Cardiac muscle cell (in vitro differentiated cells and primary cell): ENCODE measurements at regions not wholly inside any gene's neighbourhood (a gene's known extent, or its start where the extent isn't known, plus 50 kb on each side); places are given as distances from the start of the nearest gene placed in this dataset.

Experiments
- DNase-seq, 2 donors: peaks; one replicate each; pipeline versions ENCODE4 v3.0.0 to v3.0.0-alpha.2; 2010 to 2017; ENCODE audit warnings: low read depth in 1 of 2, low spot score in 1 of 2
- H3K27ac ChIP-seq: fragments of 200-600 bp; sonication (generic); 2 replicates; pipeline ENCODE4 v1.5.1; 2016
- H3K27me3 ChIP-seq: fragments of 200-600 bp; sonication (generic); 2 replicates; pipeline ENCODE4 v1.6.0; 2016; ENCODE audit warnings: control low read depth
- H3K36me3 ChIP-seq: fragments of 200-600 bp; sonication (generic); 2 replicates; pipeline ENCODE4 v1.5.1; 2016; ENCODE audit warnings: control low read depth
- H3K4me1 ChIP-seq: fragments of 200-600 bp; sonication (generic); 2 replicates; pipeline ENCODE4 v1.8.1; 2017; ENCODE audit warnings: low read depth, mild to moderate bottlenecking, mixed run types
- H3K4me3 ChIP-seq: fragments of 200-600 bp; sonication (generic); 2 replicates; pipeline ENCODE4 v1.5.1; 2016; ENCODE audit warnings: mild to moderate bottlenecking
- H3K9me3 ChIP-seq: fragments of 200-600 bp; sonication (generic); 2 replicates; pipeline ENCODE4 v1.5.1; 2017; ENCODE audit warnings: low read depth, mild to moderate bottlenecking, control low read depth
- CTCF ChIP-seq: IDR thresholded peaks from 2 replicates; pipeline ENCODE4 v1.5.1; 2012; ENCODE audit warnings: low read depth, mild to moderate bottlenecking, low read length

GRCh38 chr6:48249071-48249470 is 138.1 kb upstream of the PTCHD4 start:
- Histone ChIP-seq H3K4me1 (no peaks in the 10 kb centered on the region), H3K4me3 (no peak overlapping the region), H3K27ac (no peak overlapping the region), H3K27me3 (no peaks in the 10 kb centered on the region), H3K36me3 (no peaks in the 10 kb centered on the region), H3K9me3 (no peaks in the 10 kb centered on the region)
- DNase-seq, result no peak
- no peak for TF ChIP-seq CTCF

- no peaks in the 10 kb centered on the region for H3K9me3 ChIP-seq
- H3K36me3 ChIP-seq, result no peaks in the 10 kb centered on the region
- no peak overlapping the region for H3K27ac ChIP-seq
- H3K4me3 ChIP-seq, result no peak overlapping the region
- no peak for TF ChIP-seq CTCF
- H3K4me1 ChIP-seq, result no peaks in the 10 kb centered on the region
- H3K27me3 ChIP-seq, result no peaks in the 10 kb centered on the region
- DNase-seq, result no peak
Measured at GRCh38 chr6:48243071-48243470, 132.1 kb upstream of the PTCHD4 start.

GRCh38 chr6:48240287-48240686 is 129.3 kb upstream of the PTCHD4 start:
- no peaks in the 10 kb centered on the region for H3K36me3 ChIP-seq
- no peak for TF ChIP-seq CTCF
- no peaks in the 10 kb centered on the region for H3K27me3 ChIP-seq
- H3K27ac ChIP-seq, result no peak overlapping the region
- DNase-seq, result no peak
- no peaks in the 10 kb centered on the region for H3K4me1 ChIP-seq
- H3K9me3 ChIP-seq, result no peaks in the 10 kb centered on the region
- H3K4me3 ChIP-seq, result no peak overlapping the region

GRCh38 chr6:48236375-48236774 is 125.4 kb upstream of the PTCHD4 start:
- no peak overlapping the region for H3K4me3 ChIP-seq
- H3K27me3 ChIP-seq, result no peaks in the 10 kb centered on the region
- H3K27ac ChIP-seq, result no peak overlapping the region
- no peaks in the 10 kb centered on the region for H3K4me1 ChIP-seq
- no peak for DNase-seq
- no peaks in the 10 kb centered on the region for H3K9me3 ChIP-seq
- H3K36me3 ChIP-seq, result no peaks in the 10 kb centered on the region
- TF ChIP-seq CTCF, result no peak

- H3K9me3 ChIP-seq, result no peaks in the 10 kb centered on the region
- no peak overlapping the region for H3K4me3 ChIP-seq
- no peaks in the 10 kb centered on the region for H3K27me3 ChIP-seq
- H3K36me3 ChIP-seq, result no peaks in the 10 kb centered on the region
- DNase-seq, result no peak
- H3K4me1 ChIP-seq, result no peaks in the 10 kb centered on the region
- no peak for TF ChIP-seq CTCF
- no peak overlapping the region for H3K27ac ChIP-seq
Measured at GRCh38 chr6:48233063-48233462, 122.1 kb upstream of the PTCHD4 start.

- Histone ChIP-seq H3K9me3 (no peaks in the 10 kb centered on the region), H3K4me1 (no peaks in the 10 kb centered on the region), H3K36me3 (no peaks in the 10 kb centered on the region), H3K4me3 (no peak overlapping the region), H3K27ac (no peak overlapping the region), H3K27me3 (no peaks in the 10 kb centered on the region)
- no peak for DNase-seq
- TF ChIP-seq CTCF, result no peak
Measured at GRCh38 chr6:48229841-48230240, 118.8 kb upstream of the PTCHD4 start.
